ENCODE measurements at regions not wholly inside any gene's neighbourhood (a gene's known extent, or its start where the extent isn't known, plus 50 kb on each side); places are given as distances from the start of the nearest gene placed in this dataset.

GRCh38 chr20:40891351-40891750 lies 137.3 kb upstream of the TOP1 start:
- FAIRE-seq (no peak), ATAC-seq (no peak), DNase-seq (no peak)
- no peak overlapping the region for H3K4me3 ChIP-seq
- no peaks in the 10 kb centered on the region for H3K4me1 ChIP-seq
- H3K27ac ChIP-seq = no peak overlapping the region
- intact Hi-C loops (cut with DNase I) = no loop called here
- no peaks in the 10 kb centered on the region for H3K27me3 ChIP-seq
- no peaks in the 10 kb centered on the region for H3K36me3 ChIP-seq
- no peaks in the 10 kb centered on the region for H3K9me3 ChIP-seq
- no peak for TF ChIP-seq CTCF (IDR thresholded peaks at IDR 0.05)

GRCh38 chr20:40892642-40893041 lies 136.0 kb upstream of the TOP1 start:
- no peak for TF ChIP-seq CTCF (IDR thresholded peaks at IDR 0.05)
- intact Hi-C loops (cut with DNase I) = no loop called here
- Histone ChIP-seq H3K27me3 (no peaks in the 10 kb centered on the region), H3K9me3 (no peaks in the 10 kb centered on the region), H3K4me3 (no peak overlapping the region), H3K4me1 (no peaks in the 10 kb centered on the region), H3K27ac (no peak overlapping the region), H3K36me3 (no peaks in the 10 kb centered on the region)
- DNase-seq (no peak), ATAC-seq (no peak), FAIRE-seq (no peak)
- WGBS, 2 donors = 60 to 81% methylated on average over 2 of the region's 2 CpGs

GRCh38 chr20:40893610-40894236 lies 134.9 kb upstream of the TOP1 start:
- 68 to 75% methylated on average over 1 of the region's 1 CpG for WGBS, 2 donors
- ATAC-seq = no peak
- H3K4me3 ChIP-seq = no peak overlapping the region
- intact Hi-C loops (cut with DNase I) = no loop called here
- TF ChIP-seq CTCF (IDR thresholded peaks at IDR 0.05) = no peak
- H3K36me3 ChIP-seq = no peaks in the 10 kb centered on the region
- no peaks in the 10 kb centered on the region for H3K4me1 ChIP-seq
- no peak overlapping the region for H3K27ac ChIP-seq
- no peak for DNase-seq
- no peaks in the 10 kb centered on the region for H3K9me3 ChIP-seq
- no peaks in the 10 kb centered on the region for H3K27me3 ChIP-seq
- no peak for FAIRE-seq

- ATAC-seq (no peak), FAIRE-seq (no peak), DNase-seq (no peak)
- intact Hi-C loops (cut with DNase I) = no loop called here
- no peaks in the 10 kb centered on the region for H3K36me3 ChIP-seq
- no peaks in the 10 kb centered on the region for H3K9me3 ChIP-seq
- no peaks in the 10 kb centered on the region for H3K4me1 ChIP-seq
- TF ChIP-seq CTCF (IDR thresholded peaks at IDR 0.05) = no peak
- H3K27me3 ChIP-seq = no peaks in the 10 kb centered on the region
- 79 to 88% methylated on average over 1 of the region's 1 CpG for WGBS, 2 donors
- H3K4me3 ChIP-seq = no peak overlapping the region
- H3K27ac ChIP-seq = no peak overlapping the region
Measured at GRCh38 chr20:40894237-40894630, 134.4 kb upstream of the TOP1 start.

GRCh38 chr20:40895182-40895581 lies 133.4 kb upstream of the TOP1 start:
- no peak for ATAC-seq
- H3K4me3 ChIP-seq = no peak overlapping the region
- no peaks in the 10 kb centered on the region for H3K4me1 ChIP-seq
- peaks cover 0 to 4% (median 0%) of the 10 kb centered on the region in 4 donors for H3K27me3 ChIP-seq
- TF ChIP-seq CTCF (IDR thresholded peaks at IDR 0.05) = no peak
- intact Hi-C loops (cut with DNase I) = no loop called here
- H3K27ac ChIP-seq = no peak overlapping the region
- H3K9me3 ChIP-seq = no peaks in the 10 kb centered on the region
- no peaks in the 10 kb centered on the region for H3K36me3 ChIP-seq
- DNase-seq = no peak
- no peak for FAIRE-seq
- 54 to 55% methylated on average over 3 of the region's 3 CpGs for WGBS, 2 donors
